ENCODE measurements at regions not wholly inside any gene's neighbourhood (a gene's known extent, or its start where the extent isn't known, plus 50 kb on each side); places are given as distances from the start of the nearest gene placed in this dataset.

DNA sequence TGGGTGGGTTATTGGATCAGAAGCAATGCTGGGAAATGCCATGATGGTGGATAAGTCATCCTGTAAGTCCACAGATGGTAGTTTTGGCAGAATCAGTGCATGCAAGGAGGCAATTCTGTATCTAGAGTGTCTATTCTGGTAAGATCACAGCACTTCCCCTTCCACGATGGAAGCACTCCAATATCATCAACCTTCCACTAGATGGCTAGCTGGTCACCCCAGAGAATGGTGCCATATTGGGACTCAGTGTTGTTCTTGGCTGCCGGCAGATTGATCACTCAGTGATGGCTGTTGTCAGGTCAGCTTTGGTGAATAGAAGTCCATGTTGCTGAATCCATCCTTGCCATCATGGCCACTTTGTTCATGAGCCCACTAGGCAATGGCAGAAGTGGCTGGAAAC, 553.5 kb downstream of the CSNK1G3 start:
- no peak for DNase-seq
- no peak overlapping the region for H3K4me3 Mint-ChIP-seq (ENCODE audit: low read depth, unreplicated experiment)
- H3K36me3 Mint-ChIP-seq (ENCODE audit: insufficient read depth, unreplicated experiment): no peaks in the 10 kb centered on the region
- TF ChIP-seq, protein P1, sequence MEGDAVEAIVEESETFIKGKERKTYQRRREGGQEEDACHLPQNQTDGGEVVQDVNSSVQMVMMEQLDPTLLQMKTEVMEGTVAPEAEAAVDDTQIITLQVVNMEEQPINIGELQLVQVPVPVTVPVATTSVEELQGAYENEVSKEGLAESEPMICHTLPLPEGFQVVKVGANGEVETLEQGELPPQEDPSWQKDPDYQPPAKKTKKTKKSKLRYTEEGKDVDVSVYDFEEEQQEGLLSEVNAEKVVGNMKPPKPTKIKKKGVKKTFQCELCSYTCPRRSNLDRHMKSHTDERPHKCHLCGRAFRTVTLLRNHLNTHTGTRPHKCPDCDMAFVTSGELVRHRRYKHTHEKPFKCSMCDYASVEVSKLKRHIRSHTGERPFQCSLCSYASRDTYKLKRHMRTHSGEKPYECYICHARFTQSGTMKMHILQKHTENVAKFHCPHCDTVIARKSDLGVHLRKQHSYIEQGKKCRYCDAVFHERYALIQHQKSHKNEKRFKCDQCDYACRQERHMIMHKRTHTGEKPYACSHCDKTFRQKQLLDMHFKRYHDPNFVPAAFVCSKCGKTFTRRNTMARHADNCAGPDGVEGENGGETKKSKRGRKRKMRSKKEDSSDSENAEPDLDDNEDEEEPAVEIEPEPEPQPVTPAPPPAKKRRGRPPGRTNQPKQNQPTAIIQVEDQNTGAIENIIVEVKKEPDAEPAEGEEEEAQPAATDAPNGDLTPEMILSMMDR (IDR thresholded peaks at IDR 0.05; ENCODE audit: unreplicated experiment): no peak
- BruUV-seq (replicated peaks): no TSS peak
- no peak overlapping the region for H3K27ac Mint-ChIP-seq (ENCODE audit: unreplicated experiment)
- H3K9me3 Mint-ChIP-seq (ENCODE audit: low read depth, unreplicated experiment): peaks cover 3% of the 10 kb centered on the region
- H3K4me1 Mint-ChIP-seq (ENCODE audit: low read depth, unreplicated experiment): peaks cover under 1% of the 10 kb centered on the region
- H3K27me3 Mint-ChIP-seq (ENCODE audit: unreplicated experiment): no peaks in the 10 kb centered on the region
- CTCF ChIA-PET: no interaction called here
- intact Hi-C loops (cut with micrococcal nuclease; ENCODE audit: unreplicated experiment): no loop called here

DNA sequence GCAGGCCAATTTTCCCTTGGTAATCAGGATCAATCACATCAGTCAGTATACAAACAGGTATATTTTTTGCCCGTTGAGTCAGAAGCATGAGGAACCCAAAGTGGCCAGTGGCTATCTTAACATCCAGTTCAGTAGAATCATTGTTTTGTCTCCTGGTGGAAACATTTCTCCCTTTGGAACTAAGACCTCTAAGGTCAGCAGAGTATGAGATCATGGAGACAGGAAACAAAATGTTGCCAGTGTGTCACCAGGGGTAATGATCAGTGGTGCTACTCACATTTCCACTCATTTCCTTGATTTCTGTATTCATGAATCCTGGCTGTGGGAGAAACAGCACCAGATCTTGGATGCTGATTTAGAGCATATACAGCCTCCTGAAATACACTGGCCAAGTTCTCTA, 553.0 kb downstream of the CSNK1G3 start:
- no peak for DNase-seq
- H3K9me3 Mint-ChIP-seq (ENCODE audit: low read depth, unreplicated experiment): peaks cover 3% of the 10 kb centered on the region
- no TSS peak for BruUV-seq (replicated peaks)

DNA sequence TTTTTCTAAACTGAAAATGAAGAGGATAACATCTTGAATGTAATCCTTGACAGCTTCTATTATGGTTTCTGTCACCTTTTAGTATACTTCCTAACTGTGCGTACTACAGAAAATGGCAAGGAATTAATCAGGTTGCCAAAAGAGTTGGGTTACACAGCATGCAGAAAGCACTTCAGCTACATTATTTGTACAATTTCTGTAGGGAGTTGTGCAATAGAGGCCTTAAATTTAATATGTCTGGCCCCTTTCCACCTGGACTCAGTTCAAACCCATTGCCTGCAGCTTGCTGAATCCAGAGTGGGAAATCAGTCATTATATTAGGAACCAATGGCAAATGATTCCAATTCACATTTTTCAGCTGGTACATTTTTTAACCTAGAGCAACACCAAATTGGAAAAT, 549.7 kb downstream of the CSNK1G3 start:
- TF ChIP-seq, protein P1 (IDR thresholded peaks at IDR 0.05; ENCODE audit: unreplicated experiment): no peak
- CTCF ChIA-PET: no interaction called here
- Mint-ChIP-seq H3K36me3 (ENCODE audit: insufficient read depth, unreplicated experiment) (peaks cover 5% of the 10 kb centered on the region), H3K4me1 (ENCODE audit: low read depth, unreplicated experiment) (peaks cover 38% of the 10 kb centered on the region), H3K4me3 (ENCODE audit: low read depth, unreplicated experiment) (no peak overlapping the region), H3K9me3 (ENCODE audit: low read depth, unreplicated experiment) (peaks cover 3% of the 10 kb centered on the region), H3K27ac (ENCODE audit: unreplicated experiment) (no peak overlapping the region), H3K27me3 (ENCODE audit: unreplicated experiment) (no peaks in the 10 kb centered on the region)
- BruUV-seq (replicated peaks): no TSS peak
- intact Hi-C loops (cut with micrococcal nuclease; ENCODE audit: unreplicated experiment): no loop called here
- DNase-seq: no peak

More for the DNA sequence above, 553.0 kb downstream of the CSNK1G3 start:
- intact Hi-C loops (cut with micrococcal nuclease; ENCODE audit: unreplicated experiment): no loop called here
- no peak overlapping the region for H3K27ac Mint-ChIP-seq (ENCODE audit: unreplicated experiment)
- TF ChIP-seq, protein P1 (IDR thresholded peaks at IDR 0.05; ENCODE audit: unreplicated experiment): no peak
- CTCF ChIA-PET: no interaction called here
- H3K4me3 Mint-ChIP-seq (ENCODE audit: low read depth, unreplicated experiment): no peak overlapping the region
- H3K36me3 Mint-ChIP-seq (ENCODE audit: insufficient read depth, unreplicated experiment): no peaks in the 10 kb centered on the region
- no peaks in the 10 kb centered on the region for H3K27me3 Mint-ChIP-seq (ENCODE audit: unreplicated experiment)
- peaks cover 6% of the 10 kb centered on the region for H3K4me1 Mint-ChIP-seq (ENCODE audit: low read depth, unreplicated experiment)

DNA sequence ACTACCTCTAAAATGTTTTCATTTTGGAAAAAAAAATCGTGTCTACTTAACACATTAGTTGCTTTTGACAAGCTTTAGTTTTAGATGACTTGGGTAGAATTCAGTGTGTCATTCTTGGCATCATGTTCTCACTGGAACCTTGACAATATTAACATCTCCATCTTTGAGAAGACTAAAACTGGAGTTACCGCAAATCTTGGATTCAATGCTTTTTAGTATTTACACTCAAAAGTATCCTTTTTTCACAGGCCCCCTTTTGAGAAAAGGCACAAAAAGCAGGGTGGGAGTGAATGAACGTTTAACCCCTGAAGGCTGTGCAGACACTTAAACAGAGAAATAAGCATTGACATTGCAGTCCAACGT, 549.1 kb downstream of the CSNK1G3 start:
- intact Hi-C loops (cut with micrococcal nuclease; ENCODE audit: unreplicated experiment): no loop called here
- peaks cover 5% of the 10 kb centered on the region for H3K36me3 Mint-ChIP-seq (ENCODE audit: insufficient read depth, unreplicated experiment)
- peaks cover 3% of the 10 kb centered on the region for H3K9me3 Mint-ChIP-seq (ENCODE audit: low read depth, unreplicated experiment)
- DNase-seq: no peak
- no peaks in the 10 kb centered on the region for H3K27me3 Mint-ChIP-seq (ENCODE audit: unreplicated experiment)
- TF ChIP-seq, protein P1 (IDR thresholded peaks at IDR 0.05; ENCODE audit: unreplicated experiment): no peak
- H3K4me3 Mint-ChIP-seq (ENCODE audit: low read depth, unreplicated experiment): no peak overlapping the region
- CTCF ChIA-PET: interaction anchor here (0.6 kb wide), 1 partner anchor 17 kb away, joined by 3 read pairs; no protein-coding TSS in a partner anchor
- BruUV-seq (replicated peaks): no TSS peak
- peaks cover 42% of the 10 kb centered on the region for H3K4me1 Mint-ChIP-seq (ENCODE audit: low read depth, unreplicated experiment)
- no peak overlapping the region for H3K27ac Mint-ChIP-seq (ENCODE audit: unreplicated experiment)
